Large intestine (tissue), 3 donors: ENCODE measurements at regions not wholly inside any gene's neighbourhood (a gene's known extent, or its start where the extent isn't known, plus 50 kb on each side); places are given as distances from the start of the nearest gene placed in this dataset.

Source experiments
- DNase-seq, 2 donors: peaks; one replicate each; pipeline versions ENCODE4 v3.0.0 to v3.0.0-alpha.2; 2013
- H3K27ac ChIP-seq: one replicate; pipeline ENCODE4 v1.5.1; 2013; ENCODE audit warnings: low read length
- H3K27me3 ChIP-seq: 2 replicates; pipeline ENCODE4 v1.6.1; 2013; ENCODE audit warnings: low read length; ENCODE audit not compliant: control insufficient read depth, insufficient read depth
- H3K36me3 ChIP-seq: 2 replicates; pipeline ENCODE4 v1.6.1; 2013; ENCODE audit warnings: low read length; ENCODE audit not compliant: control insufficient read depth, insufficient read depth
- H3K4me1 ChIP-seq: one replicate; pipeline ENCODE4 v1.6.1; 2013; ENCODE audit warnings: low read length; ENCODE audit not compliant: control insufficient read depth, insufficient read depth
- H3K4me3 ChIP-seq: one replicate; pipeline ENCODE4 v1.5.1; 2013; ENCODE audit warnings: low read length
- H3K9me3 ChIP-seq: one replicate; pipeline ENCODE4 v1.6.1; 2013; ENCODE audit warnings: mild to moderate bottlenecking, low read depth, low read length, moderate library complexity; ENCODE audit not compliant: control insufficient read depth
- WGBS: methylation state at CpG from one replicate; pipeline ENCODE4 v1.1.5; 2013; ENCODE audit warnings: low lambda C conversion rate; ENCODE audit not compliant: insufficient coverage; 5-methylcytosine and 5-hydroxymethylcytosine counted together

- no CpG with 5 or more reads among the region's 5 CpGs for WGBS
- no peak for DNase-seq
- Histone ChIP-seq H3K4me3 (no peak overlapping the region), H3K9me3 (no peaks in the 10 kb centered on the region), H3K27me3 (no peaks in the 10 kb centered on the region), H3K27ac (no peak overlapping the region), H3K4me1 (no peaks in the 10 kb centered on the region), H3K36me3 (no peaks in the 10 kb centered on the region)
Measured at GRCh38 chr1:38454236-38454635, 405.3 kb downstream of the RRAGC start.

GRCh38 chr1:38452246-38452645 is 405.7 kb upstream of the POU3F1 start:
- no peaks in the 10 kb centered on the region for H3K27me3 ChIP-seq
- DNase-seq, result no peak
- H3K9me3 ChIP-seq, result no peaks in the 10 kb centered on the region
- no peak overlapping the region for H3K27ac ChIP-seq
- no peaks in the 10 kb centered on the region for H3K4me1 ChIP-seq
- no peak overlapping the region for H3K4me3 ChIP-seq
- no peaks in the 10 kb centered on the region for H3K36me3 ChIP-seq
- WGBS, result 40% methylated on average over 1 of the region's 4 CpGs

GRCh38 chr1:38451541-38451993 is 405.0 kb upstream of the POU3F1 start:
- no peaks in the 10 kb centered on the region for H3K36me3 ChIP-seq
- H3K27ac ChIP-seq, result no peak overlapping the region
- no CpG with 5 or more reads among the region's 3 CpGs for WGBS

GRCh38 chr1:38448893-38449292 is 402.3 kb upstream of the POU3F1 start:
- Histone ChIP-seq H3K36me3 (no peaks in the 10 kb centered on the region), H3K4me1 (no peaks in the 10 kb centered on the region), H3K4me3 (no peak overlapping the region), H3K27ac (no peak overlapping the region), H3K27me3 (peaks cover 10% of the 10 kb centered on the region), H3K9me3 (no peaks in the 10 kb centered on the region)
- no peak for DNase-seq
- WGBS, result 100% methylated on average over 1 of the region's 10 CpGs

More at GRCh38 chr1:38451541-38451993, 405.0 kb upstream of the POU3F1 start:
- Histone ChIP-seq H3K4me1 (no peaks in the 10 kb centered on the region), H3K27me3 (no peaks in the 10 kb centered on the region), H3K4me3 (no peak overlapping the region), H3K9me3 (no peaks in the 10 kb centered on the region)
- DNase-seq, result no peak

GRCh38 chr1:38446936-38447335 is 400.3 kb upstream of the POU3F1 start:
- no CpG with 5 or more reads among the region's 4 CpGs for WGBS
- Histone ChIP-seq H3K9me3 (no peaks in the 10 kb centered on the region), H3K36me3 (no peaks in the 10 kb centered on the region), H3K4me1 (no peaks in the 10 kb centered on the region), H3K4me3 (no peak overlapping the region), H3K27ac (no peak overlapping the region), H3K27me3 (peaks cover 10% of the 10 kb centered on the region)
- no peak for DNase-seq

- no peak for DNase-seq
- Histone ChIP-seq H3K4me3 (no peak overlapping the region), H3K4me1 (no peaks in the 10 kb centered on the region), H3K27ac (no peak overlapping the region), H3K36me3 (no peaks in the 10 kb centered on the region), H3K27me3 (peaks cover 10% of the 10 kb centered on the region), H3K9me3 (no peaks in the 10 kb centered on the region)
- no CpG with 5 or more reads among the region's 16 CpGs for WGBS
Measured at GRCh38 chr1:38444770-38445442, 398.3 kb upstream of the POU3F1 start.

- H3K9me3 ChIP-seq, result no peaks in the 10 kb centered on the region
- DNase-seq, result no peak
- WGBS, result 0% methylated on average over 1 of the region's 4 CpGs
- no peak overlapping the region for H3K4me3 ChIP-seq
- H3K36me3 ChIP-seq, result no peaks in the 10 kb centered on the region
- H3K27ac ChIP-seq, result no peak overlapping the region
- H3K27me3 ChIP-seq, result peaks cover 10% of the 10 kb centered on the region
- H3K4me1 ChIP-seq, result no peaks in the 10 kb centered on the region
Measured at GRCh38 chr1:38444311-38444710, 397.7 kb upstream of the POU3F1 start.

- H3K27me3 ChIP-seq, result peaks cover 8% of the 10 kb centered on the region
- no peak overlapping the region for H3K27ac ChIP-seq
- no peaks in the 10 kb centered on the region for H3K9me3 ChIP-seq
- DNase-seq, result no peak
- H3K4me1 ChIP-seq, result no peaks in the 10 kb centered on the region
- no peaks in the 10 kb centered on the region for H3K36me3 ChIP-seq
- H3K4me3 ChIP-seq, result no peak overlapping the region
Measured at GRCh38 chr1:38440402-38440801, 393.8 kb upstream of the POU3F1 start.

GRCh38 chr1:38436749-38437148 is 390.2 kb upstream of the POU3F1 start:
- DNase-seq, result no peak
- H3K36me3 ChIP-seq, result no peaks in the 10 kb centered on the region
- H3K4me3 ChIP-seq, result no peak overlapping the region
- WGBS, result 60% methylated on average over 1 of the region's 4 CpGs
- H3K27ac ChIP-seq, result no peak overlapping the region
- H3K4me1 ChIP-seq, result no peaks in the 10 kb centered on the region
- no peaks in the 10 kb centered on the region for H3K9me3 ChIP-seq
- H3K27me3 ChIP-seq, result peaks cover 4% of the 10 kb centered on the region

GRCh38 chr1:38436006-38436405 is 389.4 kb upstream of the POU3F1 start:
- no CpG with 5 or more reads among the region's 9 CpGs for WGBS

GRCh38 chr1:38433084-38433722 is 386.6 kb upstream of the POU3F1 start:
- H3K27ac ChIP-seq, result no peak overlapping the region
- H3K4me3 ChIP-seq, result no peak overlapping the region
- DNase-seq, result no peak
- H3K4me1 ChIP-seq, result no peaks in the 10 kb centered on the region
- no CpG with 5 or more reads among the region's 10 CpGs for WGBS
- no peaks in the 10 kb centered on the region for H3K36me3 ChIP-seq
- H3K27me3 ChIP-seq, result peaks cover 4% of the 10 kb centered on the region
- no peaks in the 10 kb centered on the region for H3K9me3 ChIP-seq

More at GRCh38 chr1:38436006-38436405, 389.4 kb upstream of the POU3F1 start:
- no peak for DNase-seq
- Histone ChIP-seq H3K27ac (no peak overlapping the region), H3K4me3 (no peak overlapping the region), H3K4me1 (no peaks in the 10 kb centered on the region), H3K27me3 (peaks cover 4% of the 10 kb centered on the region), H3K9me3 (no peaks in the 10 kb centered on the region), H3K36me3 (no peaks in the 10 kb centered on the region)
